ENCODE measurements at regions not wholly inside any gene's neighbourhood (a gene's known extent, or its start where the extent isn't known, plus 50 kb on each side); places are given as distances from the start of the nearest gene placed in this dataset.
"Not testable (repeated sequence)": the region's sequence is repeated elsewhere in the genome, so short reads cannot be mapped to it uniquely, and the experiment has no call there.

GRCh38 chr22:22296047-22296446 is 51.5 kb downstream of the VPREB1 start:
- no CpG with 5 or more reads among the region's 4 CpGs for WGBS (ENCODE audit: insufficient coverage)
- H3K4me3 ChIP-seq (ENCODE audit: low read length); H3K36me3 ChIP-seq (ENCODE audit: control insufficient read depth, insufficient read depth, low read length): not testable (repeated sequence)

DNA sequence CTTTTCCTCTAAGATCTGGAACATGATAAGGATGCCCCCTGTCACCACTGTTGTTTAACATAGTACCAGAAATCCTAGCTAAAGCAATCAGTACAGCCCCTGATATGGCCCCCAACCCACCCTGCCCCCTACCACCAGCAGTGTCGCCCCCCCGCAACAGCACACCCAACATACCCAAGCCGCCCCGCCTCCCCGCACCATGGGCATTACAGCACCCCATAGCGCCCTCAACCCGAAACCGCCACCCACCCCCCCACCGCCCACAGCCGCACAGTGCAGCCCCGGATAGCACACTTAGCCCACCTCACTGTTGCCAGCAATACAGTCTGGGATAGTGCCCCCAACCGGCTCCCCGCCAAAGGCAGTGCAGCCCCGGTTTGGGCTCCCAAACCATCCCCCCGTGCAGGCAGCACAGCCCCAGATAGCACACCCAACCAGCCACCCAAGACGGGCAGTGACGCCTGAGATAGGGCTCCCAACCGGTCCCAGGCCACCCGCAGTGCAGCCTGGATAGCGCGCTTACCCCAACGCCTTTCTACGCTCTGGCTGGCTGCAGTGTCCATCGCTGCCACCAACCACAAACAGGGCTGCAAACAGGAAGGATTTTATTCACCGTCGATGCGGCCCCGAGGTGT is 52.7 kb downstream of the VPREB1 start:
- H3K27ac ChIP-seq (ENCODE audit: low read length) = peak overlapping the region; percentile 13
- H3K4me1 ChIP-seq (ENCODE audit: control insufficient read depth, insufficient read depth, low read length); H3K9me3 ChIP-seq (replicated peaks; ENCODE audit: control insufficient read depth, low read depth, low read length); H3K36me3 ChIP-seq (ENCODE audit: control insufficient read depth, insufficient read depth, low read length); H3K27me3 ChIP-seq (ENCODE audit: control insufficient read depth, insufficient read depth, low read length): not testable (repeated sequence)
- peak; percentile 11 for DNase-seq
- WGBS (ENCODE audit: insufficient coverage) = 1% methylated on average over 20 of the region's 28 CpGs
- peak overlapping the region; percentile 64 for H3K4me3 ChIP-seq (ENCODE audit: low read length)

More at GRCh38 chr22:22296047-22296446, 51.5 kb downstream of the VPREB1 start:
- DNase-seq; H3K27ac ChIP-seq (ENCODE audit: low read length); H3K9me3 ChIP-seq (replicated peaks; ENCODE audit: control insufficient read depth, low read depth, low read length); H3K27me3 ChIP-seq (ENCODE audit: control insufficient read depth, insufficient read depth, low read length); H3K4me1 ChIP-seq (ENCODE audit: control insufficient read depth, insufficient read depth, low read length): not testable (repeated sequence)

DNA sequence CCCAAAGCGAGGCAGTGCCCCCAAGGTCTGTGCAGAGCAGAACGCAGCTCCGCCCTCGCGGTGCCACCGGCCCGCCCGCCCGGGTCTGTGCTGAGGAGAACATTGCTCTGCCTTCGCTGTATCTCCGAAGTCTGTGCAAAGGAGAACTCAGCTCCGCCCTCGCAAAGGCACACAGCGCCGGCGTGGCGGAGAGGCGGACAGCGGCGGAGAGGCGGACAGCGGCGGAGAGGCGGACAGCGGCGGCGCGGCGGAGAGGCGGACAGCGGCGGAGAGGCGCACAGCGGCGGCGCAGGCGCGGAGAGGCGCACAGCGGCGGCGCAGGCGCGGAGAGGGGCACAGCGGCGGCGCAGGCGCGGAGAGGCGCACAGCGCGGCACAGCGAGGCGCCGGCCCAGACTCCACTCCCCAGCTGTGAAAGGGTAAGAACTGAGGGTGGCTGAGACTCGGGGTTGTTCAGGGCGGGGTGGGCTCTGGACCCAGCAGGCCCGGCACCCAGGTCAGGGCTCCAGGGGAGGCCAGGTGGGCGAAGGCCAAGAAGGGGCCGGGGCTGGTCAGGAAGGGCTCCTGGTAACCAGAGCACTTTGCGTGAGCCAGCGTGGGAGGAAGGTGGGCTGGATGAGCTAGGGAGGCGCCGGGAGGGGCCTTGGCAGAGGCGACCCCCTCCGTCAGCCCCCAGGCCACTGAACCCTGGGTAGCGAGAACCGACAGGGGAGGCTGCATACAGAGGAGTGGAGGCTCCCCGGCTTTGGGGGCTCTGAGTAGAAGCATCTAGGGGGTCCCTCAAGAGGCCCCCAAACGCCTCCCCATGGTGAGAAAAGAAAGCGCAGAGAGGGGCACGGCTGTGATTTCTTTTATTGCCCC is 53.4 kb downstream of the VPREB1 start:
- DNase-seq = peak; percentile 81

DNA sequence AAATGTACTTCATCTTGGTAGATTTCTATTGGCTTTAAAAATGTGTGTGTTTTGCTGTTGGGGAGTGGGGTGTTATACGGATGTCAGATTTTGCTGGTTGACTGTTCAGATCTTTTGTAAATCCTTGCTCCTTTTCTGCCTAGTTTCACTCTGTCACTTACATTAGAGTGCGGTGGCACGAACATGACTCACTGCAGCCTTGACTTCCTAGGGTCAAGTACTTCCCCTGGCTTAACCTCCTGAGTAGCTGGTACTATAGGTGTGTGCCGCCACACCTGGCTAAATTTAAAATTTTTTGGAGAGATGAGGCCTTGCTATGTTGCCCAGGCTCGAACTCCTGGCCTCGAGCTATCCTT is 54.0 kb downstream of the VPREB1 start:
- H3K27ac ChIP-seq (ENCODE audit: low read length); H3K27me3 ChIP-seq (ENCODE audit: control insufficient read depth, insufficient read depth, low read length); H3K4me1 ChIP-seq (ENCODE audit: control insufficient read depth, insufficient read depth, low read length); H3K36me3 ChIP-seq (ENCODE audit: control insufficient read depth, insufficient read depth, low read length); DNase-seq; H3K9me3 ChIP-seq (replicated peaks; ENCODE audit: control insufficient read depth, low read depth, low read length): not testable (repeated sequence)
- peak overlapping the region; percentile 66 for H3K4me3 ChIP-seq (ENCODE audit: low read length)
- WGBS (ENCODE audit: insufficient coverage) = no CpG with 5 or more reads among the region's 6 CpGs

More for the DNA sequence above, 53.4 kb downstream of the VPREB1 start:
- H3K36me3 ChIP-seq (ENCODE audit: control insufficient read depth, insufficient read depth, low read length); H3K9me3 ChIP-seq (replicated peaks; ENCODE audit: control insufficient read depth, low read depth, low read length); H3K27me3 ChIP-seq (ENCODE audit: control insufficient read depth, insufficient read depth, low read length); H3K4me1 ChIP-seq (ENCODE audit: control insufficient read depth, insufficient read depth, low read length): not testable (repeated sequence)
- H3K4me3 ChIP-seq (ENCODE audit: low read length) = peak overlapping the region; percentile 66
- H3K27ac ChIP-seq (ENCODE audit: low read length) = peak overlapping the region; percentile 62
- under 1% methylated on average over 40 of the region's 72 CpGs for WGBS (ENCODE audit: insufficient coverage)

- no CpG with 5 or more reads among the region's 5 CpGs for WGBS (ENCODE audit: insufficient coverage)
- H3K27ac ChIP-seq (ENCODE audit: low read length); H3K4me3 ChIP-seq (ENCODE audit: low read length); H3K36me3 ChIP-seq (ENCODE audit: control insufficient read depth, insufficient read depth, low read length); H3K4me1 ChIP-seq (ENCODE audit: control insufficient read depth, insufficient read depth, low read length); H3K9me3 ChIP-seq (replicated peaks; ENCODE audit: control insufficient read depth, low read depth, low read length); DNase-seq; H3K27me3 ChIP-seq (ENCODE audit: control insufficient read depth, insufficient read depth, low read length): not testable (repeated sequence)
These were observed 55.9 kb downstream of the VPREB1 start for GRCh38 chr22:22300511-22300910.

- not testable (repeated sequence) for H3K27ac ChIP-seq (ENCODE audit: low read length); H3K36me3 ChIP-seq (ENCODE audit: control insufficient read depth, insufficient read depth, low read length); H3K4me3 ChIP-seq (ENCODE audit: low read length); H3K4me1 ChIP-seq (ENCODE audit: control insufficient read depth, insufficient read depth, low read length); H3K9me3 ChIP-seq (replicated peaks; ENCODE audit: control insufficient read depth, low read depth, low read length); DNase-seq; H3K27me3 ChIP-seq (ENCODE audit: control insufficient read depth, insufficient read depth, low read length)
- WGBS (ENCODE audit: insufficient coverage) = no CpG with 5 or more reads among the region's 1 CpG
These were observed 56.4 kb downstream of the VPREB1 start for GRCh38 chr22:22300946-22301345.

DNA sequence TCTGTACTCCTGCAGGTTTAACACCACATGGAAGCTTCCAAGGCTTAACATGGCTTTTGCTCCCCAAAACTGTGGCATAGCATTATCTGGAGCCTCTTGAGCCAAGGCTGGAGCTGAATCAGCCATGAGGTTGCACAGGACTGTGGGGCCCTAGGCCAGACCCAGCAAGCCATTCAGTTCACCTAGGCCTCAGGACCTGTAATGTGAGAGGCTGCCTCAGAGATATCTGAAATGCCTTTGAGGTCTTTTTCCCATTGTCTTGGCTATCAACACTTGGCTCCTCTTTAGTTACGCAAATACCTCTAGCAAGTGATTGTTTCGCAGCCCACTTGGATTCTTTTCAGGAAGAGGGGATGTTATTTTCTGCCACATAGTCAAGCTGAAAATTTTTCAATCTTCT is 72.0 kb downstream of the VPREB1 start:
- no peak overlapping the region for H3K4me3 ChIP-seq (ENCODE audit: low read length)
- peaks cover 40% of the 10 kb centered on the region for H3K36me3 ChIP-seq (ENCODE audit: control insufficient read depth, insufficient read depth, low read length)
- WGBS (ENCODE audit: insufficient coverage) = no CpG with 5 or more reads among the region's 2 CpGs
- H3K27ac ChIP-seq (ENCODE audit: low read length) = no peak overlapping the region
- H3K9me3 ChIP-seq (replicated peaks; ENCODE audit: control insufficient read depth, low read depth, low read length) = no peaks in the 10 kb centered on the region
- no peaks in the 10 kb centered on the region for H3K27me3 ChIP-seq (ENCODE audit: control insufficient read depth, insufficient read depth, low read length)
- DNase-seq = no peak
- H3K4me1 ChIP-seq (ENCODE audit: control insufficient read depth, insufficient read depth, low read length) = no peaks in the 10 kb centered on the region

DNA sequence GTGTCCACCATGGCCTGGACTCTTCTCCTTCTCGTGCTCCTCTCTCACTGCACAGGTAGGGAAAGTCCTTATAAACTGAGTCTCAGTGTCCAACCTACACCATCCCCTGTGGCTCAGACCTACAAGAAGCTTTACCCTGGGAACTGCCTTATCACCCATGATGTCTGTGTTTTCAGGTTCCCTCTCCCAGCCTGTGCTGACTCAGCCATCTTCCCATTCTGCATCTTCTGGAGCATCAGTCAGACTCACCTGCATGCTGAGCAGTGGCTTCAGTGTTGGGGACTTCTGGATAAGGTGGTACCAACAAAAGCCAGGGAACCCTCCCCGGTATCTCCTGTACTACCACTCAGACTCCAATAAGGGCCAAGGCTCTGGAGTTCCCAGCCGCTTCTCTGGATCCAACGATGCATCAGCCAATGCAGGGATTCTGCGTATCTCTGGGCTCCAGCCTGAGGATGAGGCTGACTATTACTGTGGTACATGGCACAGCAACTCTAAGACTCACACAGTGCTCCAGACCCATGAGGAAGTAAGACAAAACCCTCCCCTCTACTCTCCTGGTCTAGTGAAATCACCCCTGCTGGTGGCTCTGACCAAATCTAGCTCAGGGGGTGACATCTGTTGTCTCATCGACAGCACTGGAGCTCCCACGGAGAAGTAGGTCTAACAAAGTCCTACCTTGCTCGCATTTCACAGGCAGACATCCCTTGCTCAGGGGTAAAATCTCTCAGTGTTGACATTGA is 74.3 kb downstream of the VPREB1 start:
- 98% methylated on average over 6 of the region's 8 CpGs for WGBS (ENCODE audit: insufficient coverage)

DNA sequence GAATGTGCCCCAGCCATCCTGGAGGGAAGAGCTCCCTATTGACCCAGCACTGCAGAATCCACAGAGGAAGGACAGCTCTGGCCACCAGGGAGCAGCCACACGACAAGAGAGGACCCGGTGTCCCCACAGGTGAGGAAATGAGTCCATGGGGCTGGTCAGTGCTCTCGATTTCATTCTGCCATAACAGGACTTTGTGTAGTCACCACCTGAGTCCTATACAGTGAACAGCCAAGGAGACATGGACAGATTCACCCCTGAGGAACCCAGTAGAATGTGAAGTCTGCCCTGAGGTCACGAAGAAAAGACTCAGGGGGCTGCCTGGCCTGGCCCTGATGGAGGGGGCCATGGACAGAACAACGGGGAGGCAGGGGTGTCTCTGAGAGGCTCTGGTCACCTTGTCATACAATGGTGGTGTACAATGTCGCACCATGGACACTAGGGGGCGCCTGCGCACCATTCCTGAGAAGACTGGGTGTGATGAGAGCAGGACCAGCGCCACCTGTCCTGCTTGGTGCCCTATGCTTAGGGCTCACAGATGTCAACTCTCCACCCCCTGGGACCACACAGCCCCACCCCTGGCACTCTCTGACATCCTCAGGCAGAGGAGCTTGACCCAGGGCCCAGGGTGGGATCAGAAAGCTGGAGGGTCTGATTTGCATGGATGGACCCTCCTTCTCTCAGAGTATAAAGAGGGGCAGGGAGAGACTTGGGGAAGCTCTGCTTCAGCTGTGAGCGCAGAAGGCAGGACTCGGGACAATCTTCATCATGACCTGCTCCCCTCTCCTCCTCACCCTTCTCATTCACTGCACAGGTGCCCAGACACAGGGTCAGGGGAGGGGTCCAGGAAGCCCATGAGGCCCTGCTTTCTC is 77.4 kb downstream of the VPREB1 start:
- not testable (repeated sequence) for H3K4me3 ChIP-seq (ENCODE audit: low read length); H3K9me3 ChIP-seq (replicated peaks; ENCODE audit: control insufficient read depth, low read depth, low read length); H3K27ac ChIP-seq (ENCODE audit: low read length); H3K4me1 ChIP-seq (ENCODE audit: control insufficient read depth, insufficient read depth, low read length); H3K27me3 ChIP-seq (ENCODE audit: control insufficient read depth, insufficient read depth, low read length)
- peaks cover 25% of the 10 kb centered on the region for H3K36me3 ChIP-seq (ENCODE audit: control insufficient read depth, insufficient read depth, low read length)
- DNase-seq = peak; percentile 65
- 25% methylated on average over 8 of the region's 11 CpGs for WGBS (ENCODE audit: insufficient coverage)

More for the DNA sequence above, 74.3 kb downstream of the VPREB1 start:
- H3K4me1 ChIP-seq (ENCODE audit: control insufficient read depth, insufficient read depth, low read length) = no peaks in the 10 kb centered on the region
- no peak overlapping the region for H3K27ac ChIP-seq (ENCODE audit: low read length)
- H3K27me3 ChIP-seq (ENCODE audit: control insufficient read depth, insufficient read depth, low read length) = no peaks in the 10 kb centered on the region
- H3K4me3 ChIP-seq (ENCODE audit: low read length) = no peak overlapping the region
- no peaks in the 10 kb centered on the region for H3K9me3 ChIP-seq (replicated peaks; ENCODE audit: control insufficient read depth, low read depth, low read length)
- no peak for DNase-seq
- peaks cover 40% of the 10 kb centered on the region for H3K36me3 ChIP-seq (ENCODE audit: control insufficient read depth, insufficient read depth, low read length)

Data from muscle of leg (tissue), 3 donors.